ENCODE measurements at regions not wholly inside any gene's neighbourhood (a gene's known extent, or its start where the extent isn't known, plus 50 kb on each side); places are given as distances from the start of the nearest gene placed in this dataset.

DNA sequence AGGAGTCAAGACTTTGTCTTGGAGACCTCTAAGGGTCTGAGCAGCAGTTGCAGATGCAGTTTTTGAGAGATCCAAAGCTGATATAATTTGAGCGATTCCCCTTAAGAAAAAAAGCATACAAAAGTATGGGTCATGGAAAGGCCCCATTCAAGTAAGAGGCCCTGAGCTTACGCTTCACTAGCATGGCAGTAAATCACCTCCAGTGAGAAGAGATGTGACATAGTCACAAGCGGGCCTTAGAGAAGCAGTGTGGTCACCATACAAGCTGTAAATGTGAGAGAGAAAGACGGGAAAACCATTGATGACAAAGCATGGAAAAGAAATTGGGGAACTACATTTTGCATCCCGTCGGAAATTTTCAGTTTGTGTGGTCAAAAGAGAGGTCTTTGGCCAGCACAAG, 70.6 kb upstream of the GSC start:
- TF ChIP-seq, protein P1, sequence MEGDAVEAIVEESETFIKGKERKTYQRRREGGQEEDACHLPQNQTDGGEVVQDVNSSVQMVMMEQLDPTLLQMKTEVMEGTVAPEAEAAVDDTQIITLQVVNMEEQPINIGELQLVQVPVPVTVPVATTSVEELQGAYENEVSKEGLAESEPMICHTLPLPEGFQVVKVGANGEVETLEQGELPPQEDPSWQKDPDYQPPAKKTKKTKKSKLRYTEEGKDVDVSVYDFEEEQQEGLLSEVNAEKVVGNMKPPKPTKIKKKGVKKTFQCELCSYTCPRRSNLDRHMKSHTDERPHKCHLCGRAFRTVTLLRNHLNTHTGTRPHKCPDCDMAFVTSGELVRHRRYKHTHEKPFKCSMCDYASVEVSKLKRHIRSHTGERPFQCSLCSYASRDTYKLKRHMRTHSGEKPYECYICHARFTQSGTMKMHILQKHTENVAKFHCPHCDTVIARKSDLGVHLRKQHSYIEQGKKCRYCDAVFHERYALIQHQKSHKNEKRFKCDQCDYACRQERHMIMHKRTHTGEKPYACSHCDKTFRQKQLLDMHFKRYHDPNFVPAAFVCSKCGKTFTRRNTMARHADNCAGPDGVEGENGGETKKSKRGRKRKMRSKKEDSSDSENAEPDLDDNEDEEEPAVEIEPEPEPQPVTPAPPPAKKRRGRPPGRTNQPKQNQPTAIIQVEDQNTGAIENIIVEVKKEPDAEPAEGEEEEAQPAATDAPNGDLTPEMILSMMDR (IDR thresholded peaks at IDR 0.05) = no peak
- TF ChIP-seq POLR2A (IDR thresholded peaks at IDR 0.05) = no peak
